Mesodermal cell (in vitro differentiated cells): ENCODE measurements at regions not wholly inside any gene's neighbourhood (a gene's known extent, or its start where the extent isn't known, plus 50 kb on each side); places are given as distances from the start of the nearest gene placed in this dataset.

ENCODE experiments used
- H3K27ac ChIP-seq: 2 replicates; pipeline ENCODE4 v1.7.0; 2013; ENCODE audit warnings: mild to moderate bottlenecking, low read depth, low read length, moderate library complexity; ENCODE audit not compliant: severe bottlenecking
- H3K36me3 ChIP-seq: 2 replicates; pipeline ENCODE4 v1.7.1; 2013; ENCODE audit warnings: mild to moderate bottlenecking, low read length, moderate library complexity; ENCODE audit not compliant: control insufficient read depth, insufficient read depth
- H3K4me1 ChIP-seq: one replicate; pipeline ENCODE4 v1.7.1; 2013; ENCODE audit warnings: mild to moderate bottlenecking, low read length; ENCODE audit not compliant: insufficient read depth, control insufficient read depth, poor library complexity, severe bottlenecking
- H3K4me3 ChIP-seq: 2 replicates; pipeline ENCODE4 v1.7.0; 2013; ENCODE audit warnings: low read length, control low read depth, mild to moderate bottlenecking; ENCODE audit not compliant: insufficient read depth, poor library complexity, severe bottlenecking; ENCODE audit errors: extremely low read depth
- H3K9me3 ChIP-seq: 2 replicates; pipeline ENCODE4 v1.7.1; 2013; ENCODE audit warnings: mild to moderate bottlenecking, low read length, moderate library complexity; ENCODE audit not compliant: control insufficient read depth
- WGBS, 2 experiments: methylation state at CpG; one replicate each; pipeline ENCODE4 v1.1.5; 2013; ENCODE audit warnings: missing lambda C conversion rate in 2 of 2; ENCODE audit not compliant: insufficient coverage in 2 of 2; 5-methylcytosine and 5-hydroxymethylcytosine counted together

GRCh38 chr6:140987364-140988155 is 1145.2 kb upstream of the GJE1 start:
- no peaks in the 10 kb centered on the region for H3K9me3 ChIP-seq
- no peak overlapping the region for H3K27ac ChIP-seq
- no CpG with 5 or more reads among the region's 2 CpGs for WGBS, 2 experiments
- H3K4me3 ChIP-seq: no peak overlapping the region
- no peaks in the 10 kb centered on the region for H3K4me1 ChIP-seq
- H3K36me3 ChIP-seq: no peaks in the 10 kb centered on the region

- Histone ChIP-seq H3K4me3 (no peak overlapping the region), H3K9me3 (no peaks in the 10 kb centered on the region), H3K36me3 (no peaks in the 10 kb centered on the region), H3K4me1 (no peaks in the 10 kb centered on the region), H3K27ac (no peak overlapping the region)
- WGBS, 2 experiments: no CpG with 5 or more reads among the region's 2 CpGs
These were observed 1146.9 kb upstream of the GJE1 start for GRCh38 chr6:140985679-140986275.

GRCh38 chr6:140980265-140980887 is 1152.3 kb upstream of the GJE1 start:
- H3K9me3 ChIP-seq: no peaks in the 10 kb centered on the region
- no peaks in the 10 kb centered on the region for H3K36me3 ChIP-seq
- no peak overlapping the region for H3K4me3 ChIP-seq
- H3K4me1 ChIP-seq: peaks cover 5% of the 10 kb centered on the region
- WGBS, 2 experiments: 90% methylated on average over 2 of the region's 6 CpGs; no CpG with 5 or more reads in 1 of the 2 experiments
- peak overlapping the region; percentile 19 for H3K27ac ChIP-seq

- 90% methylated on average over 4 of the region's 4 CpGs for WGBS, 2 experiments
- no peaks in the 10 kb centered on the region for H3K9me3 ChIP-seq
- peaks cover 5% of the 10 kb centered on the region for H3K4me1 ChIP-seq
- H3K36me3 ChIP-seq: no peaks in the 10 kb centered on the region
- H3K27ac ChIP-seq: no peak overlapping the region
- no peak overlapping the region for H3K4me3 ChIP-seq
These were observed 1153.1 kb upstream of the GJE1 start for GRCh38 chr6:140979642-140980091.

GRCh38 chr6:140977403-140977802 is 1155.3 kb upstream of the GJE1 start:
- H3K36me3 ChIP-seq: no peaks in the 10 kb centered on the region
- no peaks in the 10 kb centered on the region for H3K9me3 ChIP-seq
- no peak overlapping the region for H3K27ac ChIP-seq
- 83 to 86% methylated on average over 1 of the region's 2 CpGs for WGBS, 2 experiments
- peaks cover 5% of the 10 kb centered on the region for H3K4me1 ChIP-seq
- no peak overlapping the region for H3K4me3 ChIP-seq

GRCh38 chr6:140976806-140977205 is 1155.9 kb upstream of the GJE1 start:
- H3K4me1 ChIP-seq: peaks cover 5% of the 10 kb centered on the region
- H3K9me3 ChIP-seq: no peaks in the 10 kb centered on the region
- no peak overlapping the region for H3K4me3 ChIP-seq
- H3K36me3 ChIP-seq: no peaks in the 10 kb centered on the region
- no peak overlapping the region for H3K27ac ChIP-seq
- 77 to 87% methylated on average over 2 to 3 of the region's 3 CpGs for whole genome bisulfite sequencing, 2 experiments

GRCh38 chr6:140970485-140970884 is 1162.2 kb upstream of the GJE1 start:
- Histone ChIP-seq H3K4me1 (no peaks in the 10 kb centered on the region), H3K9me3 (no peaks in the 10 kb centered on the region), H3K27ac (no peak overlapping the region)

GRCh38 chr6:140968062-140968461 is 1164.7 kb upstream of the GJE1 start:
- no CpG with 5 or more reads among the region's 3 CpGs for WGBS, 2 experiments
- Histone ChIP-seq H3K9me3 (no peaks in the 10 kb centered on the region), H3K4me3 (no peak overlapping the region), H3K4me1 (no peaks in the 10 kb centered on the region), H3K27ac (no peak overlapping the region), H3K36me3 (no peaks in the 10 kb centered on the region)

More at GRCh38 chr6:140970485-140970884, 1162.2 kb upstream of the GJE1 start:
- H3K4me3 ChIP-seq: no peak overlapping the region
- no peaks in the 10 kb centered on the region for H3K36me3 ChIP-seq

- no peaks in the 10 kb centered on the region for H3K36me3 ChIP-seq
- no peak overlapping the region for H3K4me3 ChIP-seq
- H3K9me3 ChIP-seq: no peaks in the 10 kb centered on the region
- no peak overlapping the region for H3K27ac ChIP-seq
- H3K4me1 ChIP-seq: no peaks in the 10 kb centered on the region
These were observed 1166.0 kb upstream of the GJE1 start for GRCh38 chr6:140966676-140967075.

- no peaks in the 10 kb centered on the region for H3K4me1 ChIP-seq
- no peak overlapping the region for H3K4me3 ChIP-seq
- H3K27ac ChIP-seq: no peak overlapping the region
- 89 to 100% methylated on average over 2 to 3 of the region's 3 CpGs for WGBS, 2 experiments
- no peaks in the 10 kb centered on the region for H3K36me3 ChIP-seq
- H3K9me3 ChIP-seq: no peaks in the 10 kb centered on the region
These were observed 1172.2 kb upstream of the GJE1 start for GRCh38 chr6:140960566-140960965.

- 100% methylated on average over 1 to 2 of the region's 2 CpGs for WGBS, 2 experiments
- no peaks in the 10 kb centered on the region for H3K4me1 ChIP-seq
- H3K4me3 ChIP-seq: no peak overlapping the region
- H3K9me3 ChIP-seq: no peaks in the 10 kb centered on the region
- H3K36me3 ChIP-seq: no peaks in the 10 kb centered on the region
- H3K27ac ChIP-seq: no peak overlapping the region
These were observed 1175.3 kb upstream of the GJE1 start for GRCh38 chr6:140957386-140957785.
